HG02759 (cell line): ENCODE measurements at regions not wholly inside any gene's neighbourhood (a gene's known extent, or its start where the extent isn't known, plus 50 kb on each side); places are given as distances from the start of the nearest gene placed in this dataset.
A peak's percentile ranks its signal among the peaks of the same experiment; 100 is the strongest.

Experiments
- ATAC-seq: cut with Tn5 transposase; IDR thresholded peaks from one replicate; pipeline ENCODE4 v1.9.1; 2021; ENCODE audit warnings: mild to moderate bottlenecking, moderate library complexity; ENCODE audit not compliant: unreplicated experiment

- ATAC-seq = no peak
Measured at GRCh38 chr11:119550053-119550752, 127.2 kb upstream of the THY1 start.

- no peak for ATAC-seq
Measured at GRCh38 chr11:119547511-119547910, 124.5 kb upstream of the THY1 start.

- ATAC-seq = no peak
Measured at GRCh38 chr11:119545978-119546915, 123.3 kb upstream of the THY1 start.

- ATAC-seq = no peak
Measured at GRCh38 chr11:119540370-119541125, 117.6 kb upstream of the THY1 start.

- no peak for ATAC-seq
Measured at GRCh38 chr11:119539583-119539982, 116.6 kb upstream of the THY1 start.

GRCh38 chr11:119538753-119539152, 115.8 kb upstream of the THY1 start:
- no peak for ATAC-seq

GRCh38 chr11:119537306-119538253, 114.6 kb upstream of the THY1 start:
- no peak for ATAC-seq

GRCh38 chr11:119536801-119537200, 113.8 kb upstream of the THY1 start:
- no peak for ATAC-seq

GRCh38 chr11:119533921-119534736, 111.2 kb upstream of the THY1 start:
- ATAC-seq = peak; percentile 75

- no peak for ATAC-seq
Measured at GRCh38 chr11:119533462-119533861, 110.5 kb upstream of the THY1 start.

GRCh38 chr11:119532551-119532950, 109.6 kb upstream of the THY1 start:
- no peak for ATAC-seq

- no peak for ATAC-seq
Measured at GRCh38 chr11:119531623-119532022, 108.7 kb upstream of the THY1 start.

GRCh38 chr11:119531056-119531455, 108.1 kb upstream of the THY1 start:
- ATAC-seq = no peak

GRCh38 chr11:119530509-119530908, 107.5 kb upstream of the THY1 start:
- no peak for ATAC-seq

- no peak for ATAC-seq
Measured at GRCh38 chr11:119529936-119530335, 107.0 kb upstream of the THY1 start.

- no peak for ATAC-seq
Measured at GRCh38 chr11:119529063-119529845, 106.3 kb upstream of the THY1 start.

- ATAC-seq = no peak
Measured at GRCh38 chr11:119525867-119526196, 102.9 kb upstream of the THY1 start.

GRCh38 chr11:119525180-119525866, 102.4 kb upstream of the THY1 start:
- ATAC-seq = no peak
